ENCODE measurements at regions not wholly inside any gene's neighbourhood (a gene's known extent, or its start where the extent isn't known, plus 50 kb on each side); places are given as distances from the start of the nearest gene placed in this dataset.

- H3K9me3 ChIP-seq (ENCODE audit: low read depth) = no peaks in the 10 kb centered on the region
- DNase-seq (ENCODE audit: low read depth in 1 of 2, low spot score in 1 of 2) = no peak
- no peak for TF ChIP-seq CTCF (IDR thresholded peaks at IDR 0.05; ENCODE audit: low read depth, low read length)
- no peaks in the 10 kb centered on the region for H3K36me3 ChIP-seq
- H3K4me1 ChIP-seq (ENCODE audit: low read depth) = peaks cover 17% of the 10 kb centered on the region
- no peak overlapping the region for H3K4me3 ChIP-seq
- H3K27ac ChIP-seq = no peak overlapping the region
- H3K27me3 ChIP-seq = no peaks in the 10 kb centered on the region
Observed at GRCh38 chr12:114765960-114766691, 82.2 kb upstream of the TBX3 start.

GRCh38 chr12:114764510-114764909, 80.5 kb upstream of the TBX3 start:
- no peak for TF ChIP-seq CTCF (IDR thresholded peaks at IDR 0.05; ENCODE audit: low read depth, low read length)
- Histone ChIP-seq H3K27me3 (no peaks in the 10 kb centered on the region), H3K9me3 (ENCODE audit: low read depth) (no peaks in the 10 kb centered on the region), H3K27ac (no peak overlapping the region), H3K4me3 (no peak overlapping the region), H3K36me3 (no peaks in the 10 kb centered on the region), H3K4me1 (ENCODE audit: low read depth) (peaks cover 17% of the 10 kb centered on the region)
- DNase-seq (ENCODE audit: low read depth in 1 of 2, low spot score in 1 of 2) = peak in 1 of 2 donors; percentile 11

- Histone ChIP-seq H3K4me3 (no peak overlapping the region), H3K36me3 (no peaks in the 10 kb centered on the region), H3K27me3 (no peaks in the 10 kb centered on the region), H3K27ac (peak overlapping the region; percentile 75), H3K4me1 (ENCODE audit: low read depth) (peaks cover 17% of the 10 kb centered on the region), H3K9me3 (ENCODE audit: low read depth) (no peaks in the 10 kb centered on the region)
- no peak for TF ChIP-seq CTCF (IDR thresholded peaks at IDR 0.05; ENCODE audit: low read depth, low read length)
- peak in 1 of 2 donors; percentile 69 for DNase-seq (ENCODE audit: low read depth in 1 of 2, low spot score in 1 of 2)
Observed at GRCh38 chr12:114762490-114763110, 78.6 kb upstream of the TBX3 start.

GRCh38 chr12:114760151-114760877, 76.3 kb upstream of the TBX3 start:
- Histone ChIP-seq H3K27me3 (no peaks in the 10 kb centered on the region), H3K9me3 (ENCODE audit: low read depth) (no peaks in the 10 kb centered on the region), H3K36me3 (no peaks in the 10 kb centered on the region), H3K4me1 (ENCODE audit: low read depth) (peaks cover 17% of the 10 kb centered on the region), H3K4me3 (no peak overlapping the region), H3K27ac (no peak overlapping the region)
- DNase-seq (ENCODE audit: low read depth in 1 of 2, low spot score in 1 of 2) = no peak
- no peak for TF ChIP-seq CTCF (IDR thresholded peaks at IDR 0.05; ENCODE audit: low read depth, low read length)

- Histone ChIP-seq H3K4me1 (ENCODE audit: low read depth) (peaks cover 16% of the 10 kb centered on the region), H3K36me3 (no peaks in the 10 kb centered on the region), H3K4me3 (no peak overlapping the region), H3K27me3 (no peaks in the 10 kb centered on the region), H3K9me3 (ENCODE audit: low read depth) (no peaks in the 10 kb centered on the region), H3K27ac (no peak overlapping the region)
- TF ChIP-seq CTCF (IDR thresholded peaks at IDR 0.05; ENCODE audit: low read depth, low read length) = no peak
- DNase-seq (ENCODE audit: low read depth in 1 of 2, low spot score in 1 of 2) = no peak
Observed at GRCh38 chr12:114759635-114760034, 75.7 kb upstream of the TBX3 start.
